ENCODE measurements at regions not wholly inside any gene's neighbourhood (a gene's known extent, or its start where the extent isn't known, plus 50 kb on each side); places are given as distances from the start of the nearest gene placed in this dataset.

GRCh38 chr2:116819355-116819754 lies 995.1 kb upstream of the DDX18 start:
- TF ChIP-seq CTCF (IDR thresholded peaks at IDR 0.05) = no peak
- TF ChIP-seq POLR2AphosphoS5 (IDR thresholded peaks at IDR 0.05) = no peak
- TF ChIP-seq POLR2A (IDR thresholded peaks at IDR 0.05) = no peak
